T-helper 1 cell treated with Interleukin-12 subunit alpha and Interleukin-12 subunit beta and Interleukin-4 antibody, amounts not matched to agents 30 μg/mL and 1 μg/mL, for 36 hours (primary cell): ENCODE measurements at regions not wholly inside any gene's neighbourhood (a gene's known extent, or its start where the extent isn't known, plus 50 kb on each side); places are given as distances from the start of the nearest gene placed in this dataset.

Source experiments
- H3K27ac Mint-ChIP-seq: one replicate; pipeline ENCODE4 v1.8.0; 2021; ENCODE audit warnings: mild to moderate bottlenecking, mixed read lengths
- H3K27me3 Mint-ChIP-seq: one replicate; pipeline ENCODE4 v1.8.0; 2021; ENCODE audit warnings: low read depth, mixed read lengths
- H3K36me3 Mint-ChIP-seq: one replicate; pipeline ENCODE4 v1.8.0; 2021; ENCODE audit warnings: low read depth, mixed read lengths
- H3K4me1 Mint-ChIP-seq: one replicate; pipeline ENCODE4 v1.8.0; 2021; ENCODE audit warnings: low read depth, mixed read lengths
- H3K4me3 Mint-ChIP-seq: one replicate; pipeline ENCODE4 v1.8.0; 2021; ENCODE audit warnings: mild to moderate bottlenecking, moderate library complexity, mixed read lengths
- H3K9me3 Mint-ChIP-seq: one replicate; pipeline ENCODE4 v1.8.0; 2021; ENCODE audit warnings: mixed read lengths

- Mint-ChIP-seq H3K36me3 (no peaks in the 10 kb centered on the region), H3K4me1 (peaks cover 29% of the 10 kb centered on the region), H3K9me3 (no peaks in the 10 kb centered on the region), H3K27me3 (peaks cover 3% of the 10 kb centered on the region), H3K27ac (peak overlapping the region; percentile 15), H3K4me3 (peak overlapping the region; percentile 49)
Measured at GRCh38 chr9:79883073-79883645, 311.4 kb downstream of the TLE4 start.

- H3K36me3 Mint-ChIP-seq = no peaks in the 10 kb centered on the region
Measured at GRCh38 chr9:79880626-79881025, 308.9 kb downstream of the TLE4 start.

GRCh38 chr9:79877943-79878602 lies 306.3 kb downstream of the TLE4 start:
- Mint-ChIP-seq H3K36me3 (no peaks in the 10 kb centered on the region), H3K4me3 (no peak overlapping the region), H3K27me3 (peaks cover 3% of the 10 kb centered on the region), H3K9me3 (no peaks in the 10 kb centered on the region), H3K4me1 (peaks cover 13% of the 10 kb centered on the region), H3K27ac (no peak overlapping the region)

More at GRCh38 chr9:79880626-79881025, 308.9 kb downstream of the TLE4 start:
- peaks cover 3% of the 10 kb centered on the region for H3K27me3 Mint-ChIP-seq
- H3K4me3 Mint-ChIP-seq = no peak overlapping the region
- no peaks in the 10 kb centered on the region for H3K9me3 Mint-ChIP-seq
- peaks cover 30% of the 10 kb centered on the region for H3K4me1 Mint-ChIP-seq
- no peak overlapping the region for H3K27ac Mint-ChIP-seq

- Mint-ChIP-seq H3K27ac (no peak overlapping the region), H3K27me3 (peaks cover 5% of the 10 kb centered on the region), H3K9me3 (peaks cover 5% of the 10 kb centered on the region)
Measured at GRCh38 chr9:79868567-79869189, 296.9 kb downstream of the TLE4 start.

GRCh38 chr9:79862921-79863890 lies 291.4 kb downstream of the TLE4 start:
- no peaks in the 10 kb centered on the region for H3K27me3 Mint-ChIP-seq
- H3K4me3 Mint-ChIP-seq = no peak overlapping the region
- peaks cover 2% of the 10 kb centered on the region for H3K4me1 Mint-ChIP-seq
- H3K9me3 Mint-ChIP-seq = peaks cover 18% of the 10 kb centered on the region
- H3K27ac Mint-ChIP-seq = no peak overlapping the region
- no peaks in the 10 kb centered on the region for H3K36me3 Mint-ChIP-seq

More at GRCh38 chr9:79868567-79869189, 296.9 kb downstream of the TLE4 start:
- H3K36me3 Mint-ChIP-seq = no peaks in the 10 kb centered on the region
- H3K4me3 Mint-ChIP-seq = no peak overlapping the region
- H3K4me1 Mint-ChIP-seq = no peaks in the 10 kb centered on the region

GRCh38 chr9:79858508-79858907 lies 286.7 kb downstream of the TLE4 start:
- Mint-ChIP-seq H3K4me3 (peak overlapping the region; percentile 53), H3K9me3 (peaks cover 19% of the 10 kb centered on the region), H3K27ac (peak overlapping the region; percentile 69)

GRCh38 chr9:79857188-79857587 lies 285.4 kb downstream of the TLE4 start:
- Mint-ChIP-seq H3K36me3 (peaks cover 3% of the 10 kb centered on the region), H3K4me3 (peak overlapping the region; percentile 36), H3K4me1 (peaks cover 5% of the 10 kb centered on the region), H3K27me3 (no peaks in the 10 kb centered on the region), H3K27ac (no peak overlapping the region), H3K9me3 (peaks cover 13% of the 10 kb centered on the region)

More at GRCh38 chr9:79858508-79858907, 286.7 kb downstream of the TLE4 start:
- H3K36me3 Mint-ChIP-seq = peaks cover 3% of the 10 kb centered on the region
- H3K4me1 Mint-ChIP-seq = peaks cover 5% of the 10 kb centered on the region
- no peaks in the 10 kb centered on the region for H3K27me3 Mint-ChIP-seq

- Mint-ChIP-seq H3K27ac (no peak overlapping the region), H3K9me3 (peaks cover 25% of the 10 kb centered on the region), H3K27me3 (no peaks in the 10 kb centered on the region)
Measured at GRCh38 chr9:79847074-79847473, 275.3 kb downstream of the TLE4 start.

GRCh38 chr9:79829566-79830302 lies 258.0 kb downstream of the TLE4 start:
- peaks cover under 1% of the 10 kb centered on the region for H3K36me3 Mint-ChIP-seq
- H3K4me3 Mint-ChIP-seq = no peak overlapping the region
- H3K4me1 Mint-ChIP-seq = peaks cover 8% of the 10 kb centered on the region
- no peaks in the 10 kb centered on the region for H3K27me3 Mint-ChIP-seq
- peaks cover under 1% of the 10 kb centered on the region for H3K9me3 Mint-ChIP-seq
- no peak overlapping the region for H3K27ac Mint-ChIP-seq

More at GRCh38 chr9:79847074-79847473, 275.3 kb downstream of the TLE4 start:
- Mint-ChIP-seq H3K36me3 (peaks cover 2% of the 10 kb centered on the region), H3K4me1 (no peaks in the 10 kb centered on the region), H3K4me3 (no peak overlapping the region)

GRCh38 chr9:79824265-79824664 lies 252.5 kb downstream of the TLE4 start:
- Mint-ChIP-seq H3K27me3 (no peaks in the 10 kb centered on the region), H3K4me3 (peak overlapping the region; percentile 67), H3K27ac (peak overlapping the region; percentile 7), H3K36me3 (peaks cover 13% of the 10 kb centered on the region), H3K9me3 (peaks cover 13% of the 10 kb centered on the region), H3K4me1 (peaks cover 31% of the 10 kb centered on the region)

- peaks cover 38% of the 10 kb centered on the region for H3K4me1 Mint-ChIP-seq
- no peaks in the 10 kb centered on the region for H3K27me3 Mint-ChIP-seq
- peaks cover 4% of the 10 kb centered on the region for H3K9me3 Mint-ChIP-seq
- no peak overlapping the region for H3K4me3 Mint-ChIP-seq
- peaks cover 4% of the 10 kb centered on the region for H3K36me3 Mint-ChIP-seq
- H3K27ac Mint-ChIP-seq = peak overlapping the region; percentile 50
Measured at GRCh38 chr9:79817438-79818004, 245.8 kb downstream of the TLE4 start.

- H3K9me3 Mint-ChIP-seq = no peaks in the 10 kb centered on the region
- H3K36me3 Mint-ChIP-seq = no peaks in the 10 kb centered on the region
- peak overlapping the region; percentile 67 for H3K27ac Mint-ChIP-seq
- peaks cover 6% of the 10 kb centered on the region for H3K27me3 Mint-ChIP-seq
- H3K4me1 Mint-ChIP-seq = peaks cover 34% of the 10 kb centered on the region
- H3K4me3 Mint-ChIP-seq = peak overlapping the region; percentile 78
Measured at GRCh38 chr9:79813258-79813638, 241.5 kb downstream of the TLE4 start.

- Mint-ChIP-seq H3K4me3 (peak overlapping the region; percentile 78), H3K9me3 (no peaks in the 10 kb centered on the region), H3K27ac (peak overlapping the region; percentile 67), H3K27me3 (peaks cover 6% of the 10 kb centered on the region), H3K36me3 (no peaks in the 10 kb centered on the region), H3K4me1 (peaks cover 29% of the 10 kb centered on the region)
Measured at GRCh38 chr9:79812507-79813257, 240.9 kb downstream of the TLE4 start.
